NCI-H748 treated with DMSO at 0.1 percent for 48 hours (cell line): ENCODE measurements at regions not wholly inside any gene's neighbourhood (a gene's known extent, or its start where the extent isn't known, plus 50 kb on each side); places are given as distances from the start of the nearest gene placed in this dataset.
A peak's percentile ranks its signal among the peaks of the same experiment; 100 is the strongest.
"Not testable (repeated sequence)": the region's sequence is repeated elsewhere in the genome, so short reads cannot be mapped to it uniquely, and the experiment has no call there.

Experiments
- DNase-seq: peaks from one replicate; lab custom pipeline; 2025; lab: John Stamatoyannopoulos, UW

GRCh38 chr12:114616081-114616480, 67.9 kb downstream of the TBX3 start:
- no peak for DNase-seq

GRCh38 chr12:114614040-114614439, 69.9 kb downstream of the TBX3 start:
- no peak for DNase-seq

- no peak for DNase-seq
These were observed 71.9 kb downstream of the TBX3 start for GRCh38 chr12:114612062-114612461.

GRCh38 chr12:114611145-114612018, 72.6 kb downstream of the TBX3 start:
- no peak for DNase-seq

GRCh38 chr12:114608509-114608908, 75.5 kb downstream of the TBX3 start:
- DNase-seq: no peak

GRCh38 chr12:114605918-114606317, 78.1 kb downstream of the TBX3 start:
- no peak for DNase-seq

GRCh38 chr12:114604606-114605005, 79.4 kb downstream of the TBX3 start:
- no peak for DNase-seq

GRCh38 chr12:114600584-114600983, 83.4 kb downstream of the TBX3 start:
- DNase-seq: not testable (repeated sequence)

- no peak for DNase-seq
These were observed 85.9 kb downstream of the TBX3 start for GRCh38 chr12:114598111-114598510.

GRCh38 chr12:114592946-114593345, 91.0 kb downstream of the TBX3 start:
- no peak for DNase-seq

GRCh38 chr12:114588061-114588460, 95.9 kb downstream of the TBX3 start:
- no peak for DNase-seq

- peak; percentile 17 for DNase-seq
These were observed 103.7 kb downstream of the TBX3 start for GRCh38 chr12:114580306-114580705.

- no peak for DNase-seq
These were observed 104.6 kb downstream of the TBX3 start for GRCh38 chr12:114579389-114579788.

GRCh38 chr12:114562654-114563053, 121.3 kb downstream of the TBX3 start:
- no peak for DNase-seq

GRCh38 chr12:114555451-114555850, 128.5 kb downstream of the TBX3 start:
- no peak for DNase-seq

- peak; percentile 25 for DNase-seq
These were observed 136.3 kb downstream of the TBX3 start for GRCh38 chr12:114547636-114548035.

- no peak for DNase-seq
These were observed 124.5 kb upstream of the TBX5 start for GRCh38 chr12:114530417-114530816.

- DNase-seq: no peak
These were observed 124.0 kb upstream of the TBX5 start for GRCh38 chr12:114529966-114530365.

GRCh38 chr12:114528766-114529165, 122.8 kb upstream of the TBX5 start:
- DNase-seq: no peak

GRCh38 chr12:114521160-114521559, 115.2 kb upstream of the TBX5 start:
- not testable (repeated sequence) for DNase-seq

- no peak for DNase-seq
These were observed 106.4 kb upstream of the TBX5 start for GRCh38 chr12:114512351-114512750.

GRCh38 chr12:114508529-114509129, 102.7 kb upstream of the TBX5 start:
- peak; percentile 57 for DNase-seq

GRCh38 chr12:114506651-114507050, 100.7 kb upstream of the TBX5 start:
- no peak for DNase-seq

- no peak for DNase-seq
These were observed 98.4 kb upstream of the TBX5 start for GRCh38 chr12:114504311-114504710.
